HG03045 (cell line): ENCODE measurements at regions not wholly inside any gene's neighbourhood (a gene's known extent, or its start where the extent isn't known, plus 50 kb on each side); places are given as distances from the start of the nearest gene placed in this dataset.

ENCODE experiments used
- ATAC-seq: cut with Tn5 transposase; IDR thresholded peaks from one replicate; pipeline ENCODE4 v1.9.1; 2021; ENCODE audit warnings: mild to moderate bottlenecking, moderate library complexity; ENCODE audit not compliant: unreplicated experiment

- ATAC-seq, result no peak
Measured at GRCh38 chr20:58092353-58092752, 136.1 kb downstream of the ANKRD60 start.

- no peak for ATAC-seq
Measured at GRCh38 chr20:58091810-58092209, 136.6 kb downstream of the ANKRD60 start.

DNA sequence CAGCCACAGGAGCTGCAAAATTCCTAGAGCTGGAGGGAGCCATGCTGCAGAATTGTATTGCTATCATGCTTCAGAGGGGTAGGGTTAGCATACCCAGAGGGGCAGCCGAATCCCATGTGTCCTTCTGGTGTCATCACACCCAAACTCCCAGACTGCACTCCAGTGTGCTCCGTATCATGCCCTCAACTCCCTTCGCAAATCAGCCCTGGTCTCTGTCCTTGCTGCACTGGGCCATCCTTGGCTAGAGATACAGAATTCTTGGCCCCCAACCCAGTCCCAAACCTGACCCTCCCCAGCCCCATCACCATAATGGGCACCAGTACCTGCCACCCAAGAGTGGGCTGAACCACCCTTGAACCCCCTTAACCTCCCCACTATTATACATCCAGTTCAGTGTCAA is 138.3 kb downstream of the ANKRD60 start:
- no peak for ATAC-seq

GRCh38 chr20:58088625-58089024 is 139.8 kb downstream of the ANKRD60 start:
- no peak for ATAC-seq

- no peak for ATAC-seq
Measured at GRCh38 chr20:58088105-58088504, 140.3 kb downstream of the ANKRD60 start.

DNA sequence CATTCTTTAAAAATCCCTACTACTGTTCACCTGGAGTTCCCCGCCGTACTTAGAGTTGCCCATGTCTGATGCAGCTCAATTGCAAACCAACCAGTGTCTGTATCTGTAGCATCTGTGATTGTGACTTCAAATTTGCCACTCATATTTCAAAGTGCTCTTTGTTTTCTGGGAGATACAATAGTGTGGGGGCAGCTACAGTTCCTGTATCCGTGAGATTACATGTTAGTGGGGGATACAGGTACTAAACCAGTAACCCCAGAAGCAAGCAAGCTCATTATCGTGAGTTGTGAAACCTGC is 140.9 kb downstream of the ANKRD60 start:
- no peak for ATAC-seq

- no peak for ATAC-seq
Measured at GRCh38 chr20:58086763-58087561, 141.5 kb downstream of the ANKRD60 start.

- ATAC-seq, result no peak
Measured at GRCh38 chr20:58084966-58085365, 143.5 kb downstream of the ANKRD60 start.

DNA sequence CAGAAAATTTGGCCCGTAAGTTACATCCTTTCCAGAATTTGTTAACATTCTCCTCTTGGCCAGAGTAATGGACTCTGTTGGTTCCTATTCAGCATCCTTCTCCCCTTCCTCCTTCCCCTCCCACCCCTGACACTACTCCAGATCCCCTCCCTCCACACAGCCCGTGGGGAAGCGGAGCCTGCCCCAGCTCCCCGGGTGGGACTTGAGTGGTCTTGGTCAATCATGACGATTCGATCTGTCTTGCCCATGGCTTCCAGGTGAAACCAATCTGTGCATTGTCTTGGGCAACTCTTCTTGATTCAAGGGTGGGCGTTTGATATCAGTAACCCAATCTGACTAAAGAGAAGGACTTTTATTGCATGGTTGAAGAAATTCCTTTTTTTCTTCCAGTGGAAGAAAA is 143.9 kb downstream of the ANKRD60 start:
- ATAC-seq, result no peak

DNA sequence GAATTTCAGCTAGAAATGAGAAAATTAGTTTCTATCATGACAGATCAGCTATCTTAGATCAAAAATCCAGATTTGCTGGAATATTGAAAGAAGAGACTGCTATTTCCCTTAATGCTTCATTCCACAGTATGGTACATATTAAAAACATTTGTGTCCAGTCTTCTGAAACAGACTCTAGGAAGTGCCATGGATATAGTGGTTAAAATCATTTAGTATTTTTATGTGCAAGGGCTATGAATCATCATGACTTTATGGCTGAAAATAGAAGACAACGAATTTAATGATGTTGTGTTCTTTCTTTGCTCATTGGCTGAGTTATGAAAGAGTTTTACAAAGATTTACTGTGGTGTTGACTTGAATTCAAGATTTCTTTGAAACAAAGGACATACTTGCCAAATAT is 146.6 kb downstream of the ANKRD60 start:
- no peak for ATAC-seq

GRCh38 chr20:58078741-58079522 is 149.5 kb downstream of the ANKRD60 start:
- no peak for ATAC-seq

DNA sequence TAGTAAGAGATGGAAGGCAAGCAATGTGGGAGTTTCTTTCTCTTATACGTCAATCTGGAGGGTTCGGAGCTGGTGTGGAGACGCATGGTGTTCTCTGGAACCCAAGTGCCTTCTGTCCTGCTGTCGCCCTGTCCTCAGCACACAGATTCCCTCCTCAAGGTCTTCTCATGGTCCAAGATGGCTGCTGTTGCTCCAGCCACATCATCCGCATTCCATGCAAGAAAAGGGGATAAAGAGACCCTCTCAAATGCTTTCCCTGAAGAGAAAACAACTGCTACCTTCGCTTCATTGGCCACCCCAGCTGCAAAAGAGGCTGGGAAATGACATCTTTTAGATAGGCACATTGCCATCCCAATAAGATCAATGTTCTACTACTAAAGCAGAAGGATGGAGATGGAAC is 151.2 kb downstream of the ANKRD60 start:
- no peak for ATAC-seq

DNA sequence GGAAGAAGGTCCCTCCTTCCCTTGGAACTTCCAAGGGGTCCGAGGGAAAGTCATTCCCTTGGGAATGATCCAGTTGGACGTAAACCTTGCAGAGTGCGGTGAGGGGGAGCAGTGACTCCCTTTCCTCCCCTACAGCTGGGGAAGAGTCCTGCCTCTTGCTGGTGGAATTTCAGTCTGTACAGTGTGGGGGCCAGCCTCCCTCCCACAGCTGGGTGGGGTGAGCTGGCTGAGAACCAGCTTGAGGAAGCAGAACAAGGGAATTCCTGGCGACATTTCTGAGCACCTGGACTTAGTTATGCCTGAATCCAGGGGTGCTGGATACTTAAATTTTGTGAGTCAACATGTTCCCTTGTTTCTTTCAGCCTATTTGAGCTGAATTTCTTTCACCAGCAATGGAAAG is 152.0 kb downstream of the ANKRD60 start:
- ATAC-seq, result no peak

DNA sequence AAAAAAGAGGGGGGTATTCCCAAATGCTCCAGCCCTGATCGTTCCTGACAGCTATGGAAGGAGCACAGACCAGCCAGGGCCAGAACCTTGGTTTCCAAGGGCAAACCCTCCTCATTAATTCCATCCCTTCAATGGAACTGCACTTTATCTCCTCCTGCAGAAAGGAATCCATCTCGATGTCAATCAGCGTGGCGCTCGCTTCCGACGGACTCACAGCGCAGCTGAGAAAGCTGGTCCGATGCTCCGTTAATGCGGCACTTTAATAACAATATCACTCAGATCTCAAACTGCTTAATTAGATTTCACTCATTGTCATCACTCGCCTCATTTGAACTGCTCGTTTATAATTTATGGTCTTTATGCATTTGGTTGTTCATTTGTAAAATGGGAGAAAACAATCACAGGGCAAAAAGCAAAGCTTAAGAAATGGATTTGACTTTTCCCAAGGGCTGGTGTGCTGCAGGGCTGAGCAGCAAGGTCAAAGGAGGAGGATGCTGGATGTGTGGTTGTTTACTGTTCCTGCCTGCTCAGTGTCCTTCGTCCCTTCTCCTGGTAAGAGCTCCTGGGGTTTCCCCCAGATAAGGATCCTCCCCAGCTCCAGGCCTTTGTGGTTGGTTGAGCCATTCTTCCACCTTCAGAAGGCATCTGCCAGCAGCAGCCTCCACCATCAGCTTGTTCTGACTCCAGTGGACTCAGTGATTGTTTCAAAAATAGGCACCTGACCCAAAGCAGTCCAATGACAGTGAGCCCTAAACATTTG is 152.7 kb downstream of the ANKRD60 start:
- ATAC-seq, result no peak

GRCh38 chr20:58073945-58074856 is 154.3 kb downstream of the ANKRD60 start:
- no peak for ATAC-seq

DNA sequence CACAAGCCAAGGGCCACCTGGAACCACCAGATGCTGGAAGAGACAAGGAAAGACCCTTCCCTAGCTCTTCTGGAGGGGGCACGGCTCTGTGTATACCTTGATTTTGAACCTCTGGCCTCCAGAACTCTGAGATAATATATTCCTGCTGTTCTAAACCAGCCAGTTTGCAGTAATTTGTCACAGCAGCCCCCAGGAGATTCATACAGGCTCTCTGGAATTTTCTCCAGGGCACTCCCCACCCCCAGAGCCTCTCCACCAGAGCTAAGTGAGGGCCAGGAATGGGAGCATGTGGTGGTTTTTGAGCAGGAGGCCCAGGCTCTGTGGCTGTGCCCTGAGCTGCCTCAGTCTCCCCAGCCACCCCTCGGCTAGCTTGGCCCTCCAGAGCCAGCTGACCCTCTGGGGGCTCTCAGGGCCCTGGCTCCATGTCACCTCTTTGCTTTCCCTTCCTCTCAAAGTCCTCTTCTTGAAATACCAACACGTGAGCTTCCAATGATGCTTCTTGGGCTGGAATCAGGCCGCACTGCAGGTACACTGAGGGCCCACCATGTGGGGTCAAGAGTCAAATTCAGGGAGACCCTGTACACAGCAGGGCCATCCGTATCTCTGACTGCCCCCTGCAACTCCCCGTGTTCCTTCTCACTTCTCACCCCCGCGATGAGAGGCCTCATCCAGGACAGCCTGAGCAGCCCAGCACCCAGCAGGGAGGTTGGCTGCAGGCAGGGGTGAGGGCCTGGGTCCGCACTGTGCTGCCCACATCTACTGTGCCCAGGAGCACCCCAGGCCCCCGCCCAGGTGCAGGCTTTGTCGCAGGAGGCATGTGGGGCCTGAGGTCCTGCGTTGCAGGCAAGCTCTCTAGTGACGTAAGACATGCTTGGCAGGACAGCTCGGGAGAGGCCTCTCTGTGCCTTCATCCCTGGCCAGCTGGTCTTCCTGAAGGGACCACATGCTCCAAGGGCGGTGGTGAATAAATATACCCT is 155.5 kb downstream of the ANKRD60 start:
- ATAC-seq, result no peak

DNA sequence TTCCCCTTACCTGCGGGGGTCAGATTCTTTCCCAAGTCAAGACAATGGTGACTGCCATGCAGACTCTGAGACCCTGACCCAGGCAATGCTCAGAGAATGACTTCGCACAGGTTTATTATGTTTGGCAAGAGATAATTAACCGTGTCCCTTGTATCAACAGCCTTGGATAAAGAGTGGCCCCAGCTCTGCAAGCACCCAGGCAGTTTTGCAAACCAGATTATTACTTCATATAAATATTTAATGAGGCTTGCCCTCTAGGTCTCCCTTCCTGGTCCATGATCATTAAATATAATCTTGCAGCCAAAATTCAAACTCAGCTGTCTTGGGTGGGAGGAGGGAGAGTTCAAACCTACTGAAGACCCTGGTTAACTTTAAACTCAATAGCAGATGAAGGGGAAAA is 156.5 kb downstream of the ANKRD60 start:
- no peak for ATAC-seq

- ATAC-seq, result no peak
Measured at GRCh38 chr20:58071298-58071697, 157.2 kb downstream of the ANKRD60 start.

DNA sequence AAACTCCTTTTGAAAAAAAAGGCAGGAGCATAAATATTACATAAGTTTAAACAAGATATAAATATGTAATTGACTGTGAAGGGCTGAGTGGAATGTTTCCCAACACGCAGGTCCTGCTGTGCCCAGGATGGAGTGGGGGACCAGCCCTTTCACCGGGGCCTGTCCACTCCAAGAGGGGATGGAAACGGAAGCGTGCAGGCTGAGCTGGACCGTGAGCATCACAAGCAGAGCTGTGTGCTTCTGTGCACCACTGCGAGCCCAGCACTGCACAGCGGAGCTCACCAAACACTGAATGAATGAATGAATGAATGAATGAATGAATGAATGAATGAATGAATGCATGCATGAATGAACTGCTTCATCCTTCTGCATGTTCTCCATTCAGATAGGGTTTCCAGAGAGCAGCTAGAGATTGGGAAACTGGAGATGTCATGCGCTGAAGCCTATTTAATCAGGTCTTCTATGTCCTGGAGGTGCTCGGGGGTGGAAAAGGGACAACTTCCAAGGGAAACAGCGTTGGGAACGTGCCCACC is 157.7 kb downstream of the ANKRD60 start:
- ATAC-seq, result no peak
